ENCODE measurements at regions not wholly inside any gene's neighbourhood (a gene's known extent, or its start where the extent isn't known, plus 50 kb on each side); places are given as distances from the start of the nearest gene placed in this dataset.

- TF ChIP-seq CTCF (IDR thresholded peaks at IDR 0.05) (no peak), EP300 (IDR thresholded peaks at IDR 0.05) (no peak), POLR2AphosphoS5 (IDR thresholded peaks at IDR 0.05) (no peak)
Observed at GRCh38 chr2:195337597-195337996, 319.4 kb upstream of the SLC39A10 start.

Measured in sigmoid colon (tissue), 4 donors.